ENCODE measurements at regions not wholly inside any gene's neighbourhood (a gene's known extent, or its start where the extent isn't known, plus 50 kb on each side); places are given as distances from the start of the nearest gene placed in this dataset.

GRCh38 chr7:32241636-32242035, 171.4 kb upstream of the PDE1C start:
- peak; percentile 14 for DNase-seq (ENCODE audit: low spot score)
- TF ChIP-seq CTCF (IDR thresholded peaks at IDR 0.05): no peak
- H3K27ac ChIP-seq: no peak overlapping the region
- H3K4me3 ChIP-seq: no peak overlapping the region

- peak; percentile 19 for DNase-seq (ENCODE audit: low spot score)
- TF ChIP-seq CTCF (IDR thresholded peaks at IDR 0.05): no peak
- Histone ChIP-seq H3K4me3 (no peak overlapping the region), H3K27ac (no peak overlapping the region)
Observed at GRCh38 chr7:32239764-32240163, 169.6 kb upstream of the PDE1C start.

- peak; percentile 64 for DNase-seq (ENCODE audit: low spot score)
- no peak for TF ChIP-seq CTCF (IDR thresholded peaks at IDR 0.05)
- H3K4me3 ChIP-seq: no peak overlapping the region
- no peak overlapping the region for H3K27ac ChIP-seq
Observed at GRCh38 chr7:32228601-32229000, 158.4 kb upstream of the PDE1C start.

GRCh38 chr7:32227746-32228145, 157.5 kb upstream of the PDE1C start:
- TF ChIP-seq CTCF (IDR thresholded peaks at IDR 0.05): no peak
- peak; percentile 21 for DNase-seq (ENCODE audit: low spot score)
- Histone ChIP-seq H3K4me3 (no peak overlapping the region), H3K27ac (no peak overlapping the region)

GRCh38 chr7:32224276-32224675, 154.1 kb upstream of the PDE1C start:
- Histone ChIP-seq H3K4me3 (no peak overlapping the region), H3K27ac (no peak overlapping the region)
- no peak for TF ChIP-seq CTCF (IDR thresholded peaks at IDR 0.05)
- no peak for DNase-seq (ENCODE audit: low spot score)

- no peak overlapping the region for H3K27ac ChIP-seq
- no peak for TF ChIP-seq CTCF (IDR thresholded peaks at IDR 0.05)
- H3K4me3 ChIP-seq: no peak overlapping the region
- DNase-seq (ENCODE audit: low spot score): peak; percentile 26
Observed at GRCh38 chr7:32223721-32224120, 153.5 kb upstream of the PDE1C start.

- Histone ChIP-seq H3K4me3 (no peak overlapping the region), H3K27ac (no peak overlapping the region)
- peak; percentile 17 for DNase-seq (ENCODE audit: low spot score)
- no peak for TF ChIP-seq CTCF (IDR thresholded peaks at IDR 0.05)
Observed at GRCh38 chr7:32223071-32223650, 153.0 kb upstream of the PDE1C start.
